Endodermal cell (in vitro differentiated cells): ENCODE measurements at regions not wholly inside any gene's neighbourhood (a gene's known extent, or its start where the extent isn't known, plus 50 kb on each side); places are given as distances from the start of the nearest gene placed in this dataset.

ENCODE experiments used
- DNase-seq: peaks from one replicate; pipeline ENCODE4 v3.0.0-alpha.2; 2017
- H3K27ac ChIP-seq: 2 replicates; pipeline ENCODE4 v1.5.1; 2013; ENCODE audit warnings: mild to moderate bottlenecking, low read depth, low read length, moderate library complexity
- H3K27me3 ChIP-seq: 2 replicates; pipeline ENCODE4 v1.6.1; 2013; ENCODE audit warnings: mild to moderate bottlenecking, low read length, moderate library complexity; ENCODE audit not compliant: insufficient read depth, control insufficient read depth, poor library complexity, severe bottlenecking
- H3K36me3 ChIP-seq: 2 replicates; pipeline ENCODE4 v1.7.0; 2013; ENCODE audit warnings: mild to moderate bottlenecking, low read length, moderate library complexity; ENCODE audit not compliant: control insufficient read depth, insufficient read depth
- H3K4me1 ChIP-seq: one replicate; pipeline ENCODE4 v1.7.0; 2013; ENCODE audit warnings: low read length; ENCODE audit not compliant: control insufficient read depth, insufficient read depth
- H3K4me3 ChIP-seq: 2 replicates; pipeline ENCODE4 v1.5.1; 2013; ENCODE audit warnings: mild to moderate bottlenecking, low read length, moderate library complexity
- H3K9ac ChIP-seq: 2 replicates; pipeline ENCODE4 v1.6.1; 2013; ENCODE audit warnings: mild to moderate bottlenecking, low read length, moderate library complexity; ENCODE audit not compliant: poor library complexity, severe bottlenecking; ENCODE audit errors: extremely low read depth
- H3K9me3 ChIP-seq: 2 replicates; pipeline ENCODE4 v1.6.1; 2013; ENCODE audit warnings: mild to moderate bottlenecking, low read length, moderate library complexity; ENCODE audit not compliant: control insufficient read depth
- H3K27ac Mint-ChIP-seq: 2 replicates; pipeline ENCODE4 v1.8.0; 2020; ENCODE audit warnings: mixed read lengths
- H3K27me3 Mint-ChIP-seq: 2 replicates; pipeline ENCODE4 v1.8.0; 2021; ENCODE audit warnings: mild to moderate bottlenecking, mixed read lengths; ENCODE audit not compliant: insufficient read depth
- H3K36me3 Mint-ChIP-seq: 2 replicates; pipeline ENCODE4 v1.8.0; 2020; ENCODE audit warnings: low read depth, mixed read lengths
- H3K4me1 Mint-ChIP-seq: 2 replicates; pipeline ENCODE4 v1.8.0; 2020; ENCODE audit warnings: mixed read lengths
- H3K4me3 Mint-ChIP-seq: 2 replicates; pipeline ENCODE4 v1.8.0; 2020; ENCODE audit warnings: mild to moderate bottlenecking, moderate library complexity, mixed read lengths
- H3K9me3 Mint-ChIP-seq: 2 replicates; pipeline ENCODE4 v1.8.0; 2020; ENCODE audit warnings: mild to moderate bottlenecking, mixed read lengths
- CTCF ChIP-seq: fragments of 200-600 bp; sonication (generic); conservative IDR thresholded peaks from 2 replicates; pipeline ENCODE4 v1.5.0; 2021; ENCODE audit warnings: antibody characterized with exemption, mild to moderate bottlenecking
- WGBS, 2 experiments: methylation state at CpG; one replicate each; pipeline versions ENCODE4 v1.1.5 to v1.1.7; 2013; ENCODE audit warnings: missing lambda C conversion rate in 2 of 2, mixed read lengths in 1 of 2; ENCODE audit not compliant: insufficient coverage in 1 of 2, insufficient read length in 1 of 2; 5-methylcytosine and 5-hydroxymethylcytosine counted together

- no peaks in the 10 kb centered on the region for H3K9me3 Mint-ChIP-seq
- no peak overlapping the region for H3K27ac ChIP-seq
- no peaks in the 10 kb centered on the region for H3K9me3 ChIP-seq
- no peak overlapping the region for H3K9ac ChIP-seq
- 71% methylated on average over 1 of the region's 1 CpG; no CpG with 5 or more reads in 1 of the 2 experiments for WGBS, 2 experiments
- no peaks in the 10 kb centered on the region for H3K4me1 ChIP-seq
- no peaks in the 10 kb centered on the region for H3K27me3 ChIP-seq
- no peaks in the 10 kb centered on the region for H3K36me3 ChIP-seq
- H3K4me1 Mint-ChIP-seq: no peaks in the 10 kb centered on the region
- DNase-seq: no peak
- H3K4me3 Mint-ChIP-seq: no peak overlapping the region
- H3K4me3 ChIP-seq: no peak overlapping the region
- no peak overlapping the region for H3K27ac Mint-ChIP-seq
- no peaks in the 10 kb centered on the region for H3K27me3 Mint-ChIP-seq
- TF ChIP-seq CTCF: no peak
- H3K36me3 Mint-ChIP-seq: no peaks in the 10 kb centered on the region
Measured at GRCh38 chr9:99590840-99591239, 230.8 kb upstream of the NR4A3 start.

DNA sequence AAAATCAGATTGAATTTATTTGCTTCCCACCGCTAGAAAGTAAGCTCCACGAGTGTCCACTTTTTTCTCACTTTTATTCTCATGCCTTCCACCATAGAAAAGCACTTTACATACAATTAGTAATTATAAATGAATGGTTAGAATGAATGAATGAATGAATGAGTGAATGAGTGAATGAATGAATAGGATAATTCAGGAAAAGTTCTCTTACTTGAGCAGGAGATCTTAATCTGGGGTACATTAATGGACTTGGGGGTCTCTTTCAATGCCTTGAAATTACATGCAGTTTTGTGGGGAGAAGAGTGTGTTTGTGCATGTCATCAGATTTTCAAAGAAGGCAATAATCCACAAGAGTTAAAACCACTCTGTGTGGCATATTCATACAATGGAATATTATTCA lies 229.9 kb upstream of the NR4A3 start:
- Mint-ChIP-seq H3K4me3 (no peak overlapping the region), H3K9me3 (no peaks in the 10 kb centered on the region), H3K36me3 (no peaks in the 10 kb centered on the region), H3K27me3 (no peaks in the 10 kb centered on the region), H3K27ac (no peak overlapping the region), H3K4me1 (no peaks in the 10 kb centered on the region)
- TF ChIP-seq CTCF: no peak
- no peaks in the 10 kb centered on the region for H3K36me3 ChIP-seq
- H3K9ac ChIP-seq: no peak overlapping the region
- no peaks in the 10 kb centered on the region for H3K27me3 ChIP-seq
- H3K4me3 ChIP-seq: no peak overlapping the region
- DNase-seq: no peak
- no peaks in the 10 kb centered on the region for H3K4me1 ChIP-seq
- H3K27ac ChIP-seq: no peak overlapping the region
- no CpG with 5 or more reads among the region's 2 CpGs for WGBS, 2 experiments
- no peaks in the 10 kb centered on the region for H3K9me3 ChIP-seq

GRCh38 chr9:99592834-99593574 lies 228.7 kb upstream of the NR4A3 start:
- H3K27me3 ChIP-seq: no peaks in the 10 kb centered on the region
- H3K4me3 Mint-ChIP-seq: no peak overlapping the region
- TF ChIP-seq CTCF: no peak
- no peaks in the 10 kb centered on the region for H3K4me1 ChIP-seq
- no peaks in the 10 kb centered on the region for H3K9me3 ChIP-seq
- no peak overlapping the region for H3K4me3 ChIP-seq
- no peak overlapping the region for H3K27ac ChIP-seq
- 90 to 100% methylated on average over 3 of the region's 4 CpGs for WGBS, 2 experiments
- H3K27ac Mint-ChIP-seq: no peak overlapping the region
- H3K36me3 Mint-ChIP-seq: no peaks in the 10 kb centered on the region
- no peak overlapping the region for H3K9ac ChIP-seq
- no peaks in the 10 kb centered on the region for H3K27me3 Mint-ChIP-seq
- H3K36me3 ChIP-seq: no peaks in the 10 kb centered on the region
- no peaks in the 10 kb centered on the region for H3K4me1 Mint-ChIP-seq
- no peaks in the 10 kb centered on the region for H3K9me3 Mint-ChIP-seq
- DNase-seq: no peak
